ENCODE measurements at regions not wholly inside any gene's neighbourhood (a gene's known extent, or its start where the extent isn't known, plus 50 kb on each side); places are given as distances from the start of the nearest gene placed in this dataset.
"Not testable (repeated sequence)": the region's sequence is repeated elsewhere in the genome, so short reads cannot be mapped to it uniquely, and the experiment has no call there.

GRCh38 chr2:199556527-199557285 lies 99.0 kb upstream of the SATB2 start:
- DNase-seq, result no peak

GRCh38 chr2:199554026-199554425 lies 96.3 kb upstream of the SATB2 start:
- no peak for DNase-seq

- no peak for DNase-seq
Observed at GRCh38 chr2:199552141-199552540, 94.4 kb upstream of the SATB2 start.

GRCh38 chr2:199543606-199544172 lies 86.0 kb upstream of the SATB2 start:
- DNase-seq, result no peak

- DNase-seq, result no peak
Observed at GRCh38 chr2:199535445-199536177, 77.9 kb upstream of the SATB2 start.

- DNase-seq, result not testable (repeated sequence)
Observed at GRCh38 chr2:199533873-199534272, 76.1 kb upstream of the SATB2 start.

- DNase-seq, result no peak
Observed at GRCh38 chr2:199527071-199527470, 69.3 kb upstream of the SATB2 start.

GRCh38 chr2:199524689-199525574 lies 67.2 kb upstream of the SATB2 start:
- no peak for DNase-seq

- DNase-seq, result no peak
Observed at GRCh38 chr2:199509403-199509802, 51.7 kb upstream of the SATB2 start.
